ENCODE measurements at regions not wholly inside any gene's neighbourhood (a gene's known extent, or its start where the extent isn't known, plus 50 kb on each side); places are given as distances from the start of the nearest gene placed in this dataset.

DNA sequence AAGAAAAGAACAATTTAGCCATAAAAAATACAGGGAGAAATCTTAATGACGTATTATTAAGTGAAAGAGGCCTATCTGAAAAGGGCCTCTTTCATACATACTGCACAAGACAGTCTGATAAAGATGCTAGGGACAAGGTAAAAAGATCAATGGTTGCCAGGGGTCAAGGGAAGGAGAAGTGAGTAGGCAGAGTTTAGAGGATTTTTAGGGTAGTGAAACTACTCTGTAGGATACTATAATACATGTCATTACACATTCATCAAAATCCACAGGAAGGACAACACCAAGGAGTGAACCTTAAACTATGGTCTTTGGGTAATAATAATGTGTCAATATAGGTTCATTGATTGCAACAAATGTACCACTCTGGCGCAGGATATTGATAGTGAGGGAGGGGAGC lies 289.3 kb downstream of the FSIP2 start:
- H3K4me3 ChIP-seq, result no peak overlapping the region
- no peak for TF ChIP-seq POLR2A (IDR thresholded peaks at IDR 0.05)
- no peak for TF ChIP-seq CTCF (IDR thresholded peaks at IDR 0.05)
- intact Hi-C loops (cut with DNase I), result no loop called here
- H3K27ac ChIP-seq, result no peak overlapping the region
- H3K27me3 ChIP-seq, result no peaks in the 10 kb centered on the region
- H3K36me3 ChIP-seq, result no peaks in the 10 kb centered on the region
- H3K4me1 ChIP-seq, result no peaks in the 10 kb centered on the region
- DNase-seq (ENCODE audit: extremely low spot score in 2 of 2), result no peak
- H3K9me3 ChIP-seq, result no peaks in the 10 kb centered on the region

DNA sequence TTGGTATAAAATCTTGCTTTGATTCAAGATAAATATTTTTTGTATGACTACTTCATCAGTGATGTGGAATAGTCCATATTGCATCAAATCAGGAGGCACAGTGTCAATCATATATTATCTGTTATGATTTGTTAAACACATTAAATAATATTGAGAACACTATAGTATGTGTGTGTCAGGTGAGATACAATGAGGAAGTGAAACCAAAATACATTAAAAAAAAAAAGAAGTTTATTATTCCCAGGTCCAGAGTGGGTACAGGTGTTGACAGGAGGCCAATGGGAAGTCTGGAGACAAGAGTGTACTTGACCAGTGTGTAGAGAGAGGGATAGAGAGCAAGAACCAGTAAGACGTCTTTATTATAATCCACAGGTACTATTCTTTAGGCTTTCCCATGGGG lies 292.6 kb downstream of the FSIP2 start:
- DNase-seq (ENCODE audit: extremely low spot score in 2 of 2), result no peak
- no peak for TF ChIP-seq POLR2A (IDR thresholded peaks at IDR 0.05)
- no peak for TF ChIP-seq CTCF (IDR thresholded peaks at IDR 0.05)
- TF ChIP-seq POLR2AphosphoS5 (IDR thresholded peaks at IDR 0.05; ENCODE audit: insufficient read depth in 1 of 2, low read depth in 1 of 2), result no peak
- intact Hi-C loops (cut with DNase I), result no loop called here
- Histone ChIP-seq H3K27me3 (no peaks in the 10 kb centered on the region), H3K4me1 (no peaks in the 10 kb centered on the region), H3K27ac (no peak overlapping the region), H3K4me3 (no peak overlapping the region), H3K36me3 (no peaks in the 10 kb centered on the region), H3K9me3 (no peaks in the 10 kb centered on the region)

DNA sequence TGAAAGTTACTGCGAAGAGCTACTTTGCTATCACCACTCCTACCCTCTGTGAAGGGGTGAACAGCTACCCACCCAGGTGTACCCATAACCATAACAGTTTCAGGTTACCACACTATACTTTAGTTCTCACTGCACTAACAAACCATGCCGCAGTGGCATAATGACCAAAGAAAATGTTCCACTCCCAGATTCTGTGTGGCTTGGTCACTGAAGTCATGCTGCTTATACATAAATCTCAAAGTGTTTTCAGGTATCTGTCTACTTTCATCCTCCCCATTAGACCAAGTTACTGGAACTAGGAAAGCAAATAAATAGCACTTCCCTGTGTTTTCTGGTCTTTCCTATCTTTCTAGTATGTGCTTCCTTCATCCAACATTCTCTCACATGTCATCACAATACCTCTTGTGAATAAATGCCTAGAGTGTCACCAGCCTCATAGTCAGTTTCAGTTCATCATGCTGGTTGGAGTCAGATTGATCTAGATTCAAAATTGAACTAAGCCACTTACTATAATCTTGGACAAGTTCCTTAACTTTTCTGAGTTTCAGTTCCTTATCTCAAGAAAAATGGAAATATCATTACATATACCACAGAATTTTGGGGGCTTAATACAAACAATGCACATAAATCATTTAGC lies 293.6 kb downstream of the FSIP2 start:
- no peak for DNase-seq (ENCODE audit: extremely low spot score in 2 of 2)
- H3K4me3 ChIP-seq, result no peak overlapping the region
- no peak overlapping the region for H3K27ac ChIP-seq
- intact Hi-C loops (cut with DNase I), result no loop called here
- no peaks in the 10 kb centered on the region for H3K27me3 ChIP-seq
- no peaks in the 10 kb centered on the region for H3K36me3 ChIP-seq
- no peaks in the 10 kb centered on the region for H3K9me3 ChIP-seq
- TF ChIP-seq POLR2A (IDR thresholded peaks at IDR 0.05), result no peak
- no peak for TF ChIP-seq CTCF (IDR thresholded peaks at IDR 0.05)
- no peak for TF ChIP-seq POLR2AphosphoS5 (IDR thresholded peaks at IDR 0.05; ENCODE audit: insufficient read depth in 1 of 2, low read depth in 1 of 2)
- no peaks in the 10 kb centered on the region for H3K4me1 ChIP-seq

GRCh38 chr2:186032930-186033329 lies 294.3 kb downstream of the FSIP2 start:
- Histone ChIP-seq H3K36me3 (no peaks in the 10 kb centered on the region), H3K27me3 (no peaks in the 10 kb centered on the region), H3K4me3 (no peak overlapping the region), H3K27ac (no peak overlapping the region), H3K9me3 (no peaks in the 10 kb centered on the region), H3K4me1 (no peaks in the 10 kb centered on the region)
- no peak for DNase-seq (ENCODE audit: extremely low spot score in 2 of 2)
- intact Hi-C loops (cut with DNase I), result no loop called here
- TF ChIP-seq POLR2A (IDR thresholded peaks at IDR 0.05), result no peak
- no peak for TF ChIP-seq CTCF (IDR thresholded peaks at IDR 0.05)
- no peak for TF ChIP-seq POLR2AphosphoS5 (IDR thresholded peaks at IDR 0.05; ENCODE audit: insufficient read depth in 1 of 2, low read depth in 1 of 2)

- Histone ChIP-seq H3K4me1 (no peaks in the 10 kb centered on the region), H3K4me3 (no peak overlapping the region), H3K9me3 (no peaks in the 10 kb centered on the region), H3K27ac (no peak overlapping the region), H3K27me3 (no peaks in the 10 kb centered on the region), H3K36me3 (no peaks in the 10 kb centered on the region)
- no peak for DNase-seq (ENCODE audit: extremely low spot score in 2 of 2)
- intact Hi-C loops (cut with DNase I), result no loop called here
- TF ChIP-seq POLR2A (IDR thresholded peaks at IDR 0.05), result no peak
- no peak for TF ChIP-seq POLR2AphosphoS5 (IDR thresholded peaks at IDR 0.05; ENCODE audit: insufficient read depth in 1 of 2, low read depth in 1 of 2)
- TF ChIP-seq CTCF (IDR thresholded peaks at IDR 0.05), result no peak
Observed at GRCh38 chr2:186033541-186033940, 294.9 kb downstream of the FSIP2 start.

Measured in vagina (tissue), 2 donors.